ENCODE measurements at regions not wholly inside any gene's neighbourhood (a gene's known extent, or its start where the extent isn't known, plus 50 kb on each side); places are given as distances from the start of the nearest gene placed in this dataset.

GRCh38 chr2:19652811-19653210, 249.0 kb downstream of the TTC32 start:
- DNase-seq (ENCODE audit: low read depth), result no peak
- H3K4me3 ChIP-seq (ENCODE audit: low read depth, low read length), result no peak overlapping the region
- TF ChIP-seq CTCF (IDR thresholded peaks at IDR 0.05; ENCODE audit: low read depth, low read length) (no peak), MYC (IDR thresholded peaks at IDR 0.05; ENCODE audit: low read depth, low read length) (no peak), MAX (IDR thresholded peaks at IDR 0.05; ENCODE audit: low read depth, low read length) (no peak), POLR2A (IDR thresholded peaks at IDR 0.05; ENCODE audit: extremely low read depth, insufficient read length) (no peak)

- H3K4me3 ChIP-seq (ENCODE audit: low read depth, low read length), result no peak overlapping the region
- no peak for TF ChIP-seq MYC (IDR thresholded peaks at IDR 0.05; ENCODE audit: low read depth, low read length)
- TF ChIP-seq CTCF (IDR thresholded peaks at IDR 0.05; ENCODE audit: low read depth, low read length), result no peak
- no peak for TF ChIP-seq MAX (IDR thresholded peaks at IDR 0.05; ENCODE audit: low read depth, low read length)
- no peak for TF ChIP-seq POLR2A (IDR thresholded peaks at IDR 0.05; ENCODE audit: extremely low read depth, insufficient read length)
- no peak for DNase-seq (ENCODE audit: low read depth)
These were observed 250.3 kb downstream of the TTC32 start for GRCh38 chr2:19651466-19651865.

GRCh38 chr2:19649785-19650380, 251.9 kb downstream of the TTC32 start:
- H3K4me3 ChIP-seq (ENCODE audit: low read depth, low read length), result no peak overlapping the region
- no peak for DNase-seq (ENCODE audit: low read depth)
- TF ChIP-seq MAX (IDR thresholded peaks at IDR 0.05; ENCODE audit: low read depth, low read length), result no peak

- no peak for DNase-seq (ENCODE audit: low read depth)
- TF ChIP-seq CTCF (IDR thresholded peaks at IDR 0.05; ENCODE audit: low read depth, low read length) (no peak), POLR2A (IDR thresholded peaks at IDR 0.05; ENCODE audit: extremely low read depth, insufficient read length) (no peak), MYC (IDR thresholded peaks at IDR 0.05; ENCODE audit: low read depth, low read length) (no peak), MAX (IDR thresholded peaks at IDR 0.05; ENCODE audit: low read depth, low read length) (no peak)
- H3K4me3 ChIP-seq (ENCODE audit: low read depth, low read length), result no peak overlapping the region
These were observed 252.6 kb downstream of the TTC32 start for GRCh38 chr2:19649142-19649541.

GRCh38 chr2:19648583-19648982, 253.2 kb downstream of the TTC32 start:
- TF ChIP-seq CTCF (IDR thresholded peaks at IDR 0.05; ENCODE audit: low read depth, low read length) (no peak), MAX (IDR thresholded peaks at IDR 0.05; ENCODE audit: low read depth, low read length) (no peak), MYC (IDR thresholded peaks at IDR 0.05; ENCODE audit: low read depth, low read length) (no peak)
- H3K4me3 ChIP-seq (ENCODE audit: low read depth, low read length), result no peak overlapping the region
- no peak for DNase-seq (ENCODE audit: low read depth)

- no peak for DNase-seq (ENCODE audit: low read depth)
- H3K4me3 ChIP-seq (ENCODE audit: low read depth, low read length), result no peak overlapping the region
- TF ChIP-seq CTCF (IDR thresholded peaks at IDR 0.05; ENCODE audit: low read depth, low read length) (no peak), POLR2A (IDR thresholded peaks at IDR 0.05; ENCODE audit: extremely low read depth, insufficient read length) (no peak), MAX (IDR thresholded peaks at IDR 0.05; ENCODE audit: low read depth, low read length) (no peak), MYC (IDR thresholded peaks at IDR 0.05; ENCODE audit: low read depth, low read length) (no peak)
These were observed 254.8 kb downstream of the TTC32 start for GRCh38 chr2:19646987-19647386.
